ENCODE measurements at regions not wholly inside any gene's neighbourhood (a gene's known extent, or its start where the extent isn't known, plus 50 kb on each side); places are given as distances from the start of the nearest gene placed in this dataset.

DNA sequence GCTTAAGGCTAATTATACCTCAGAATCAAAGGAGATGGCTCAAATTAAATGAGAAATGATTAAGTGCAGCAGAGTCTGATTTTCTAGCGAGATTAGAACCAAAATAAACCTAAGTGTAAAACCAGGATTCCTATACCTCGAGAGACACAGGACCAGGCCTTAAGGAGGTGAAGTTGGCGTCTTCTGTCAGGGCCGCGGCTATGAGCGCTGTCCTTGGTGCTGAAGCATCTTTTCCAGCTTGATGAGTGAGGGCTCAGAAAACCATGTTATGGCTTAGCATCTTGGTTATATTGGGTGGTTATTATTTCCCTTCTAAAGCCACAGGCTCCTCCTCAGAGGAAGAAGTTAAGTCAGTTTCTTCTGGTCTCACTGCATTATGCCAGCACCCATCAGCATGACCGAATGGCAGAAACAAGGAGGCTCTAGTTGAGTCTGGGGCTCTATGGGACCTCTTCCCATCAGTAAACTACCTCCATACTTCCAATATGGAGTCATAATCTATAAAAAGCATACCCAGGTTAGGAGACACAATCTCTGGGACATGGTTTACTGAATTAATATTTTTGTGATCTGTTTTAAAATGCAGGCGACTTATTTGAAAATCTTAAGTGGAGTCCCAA is 120.1 kb upstream of the NMNAT3 start (continued):
- TF ChIP-seq, protein P1, sequence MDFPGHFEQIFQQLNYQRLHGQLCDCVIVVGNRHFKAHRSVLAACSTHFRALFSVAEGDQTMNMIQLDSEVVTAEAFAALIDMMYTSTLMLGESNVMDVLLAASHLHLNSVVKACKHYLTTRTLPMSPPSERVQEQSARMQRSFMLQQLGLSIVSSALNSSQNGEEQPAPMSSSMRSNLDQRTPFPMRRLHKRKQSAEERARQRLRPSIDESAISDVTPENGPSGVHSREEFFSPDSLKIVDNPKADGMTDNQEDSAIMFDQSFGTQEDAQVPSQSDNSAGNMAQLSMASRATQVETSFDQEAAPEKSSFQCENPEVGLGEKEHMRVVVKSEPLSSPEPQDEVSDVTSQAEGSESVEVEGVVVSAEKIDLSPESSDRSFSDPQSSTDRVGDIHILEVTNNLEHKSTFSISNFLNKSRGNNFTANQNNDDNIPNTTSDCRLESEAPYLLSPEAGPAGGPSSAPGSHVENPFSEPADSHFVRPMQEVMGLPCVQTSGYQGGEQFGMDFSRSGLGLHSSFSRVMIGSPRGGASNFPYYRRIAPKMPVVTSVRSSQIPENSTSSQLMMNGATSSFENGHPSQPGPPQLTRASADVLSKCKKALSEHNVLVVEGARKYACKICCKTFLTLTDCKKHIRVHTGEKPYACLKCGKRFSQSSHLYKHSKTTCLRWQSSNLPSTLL (IDR thresholded peaks at IDR 0.05), result no peak
- TF ChIP-seq NCOA2 (IDR thresholded peaks at IDR 0.05; ENCODE audit: partially characterized antibody in 2 of 2), result no peak
- TF ChIP-seq EHMT2 (IDR thresholded peaks at IDR 0.05), result peak; percentile 97
- no peak for TF ChIP-seq ZBTB11 (CRISPR knock-in tag; IDR thresholded peaks at IDR 0.05)
- TF ChIP-seq DMBX1 (CRISPR knock-in tag; IDR thresholded peaks at IDR 0.05; ENCODE audit: borderline replicate concordance), result 0 out of 2 replicates have a peak, but pooled peaks have one; percentile 35
- TF ChIP-seq ZNF518B (CRISPR knock-in tag; IDR thresholded peaks at IDR 0.05), result no peak
- no peak for TF ChIP-seq ZNF282 (CRISPR knock-in tag; IDR thresholded peaks at IDR 0.05)
- no peak for TF ChIP-seq PTTG1 (tag; IDR thresholded peaks at IDR 0.05; ENCODE audit: low read depth)
- no peak for TF ChIP-seq FUS (optimal IDR thresholded peaks at IDR 0.05; ENCODE audit: low read depth, low read length)
